Hepatocyte (in vitro differentiated cells): ENCODE measurements at regions not wholly inside any gene's neighbourhood (a gene's known extent, or its start where the extent isn't known, plus 50 kb on each side); places are given as distances from the start of the nearest gene placed in this dataset.

Experiments
- DNase-seq: peaks from one replicate; pipeline ENCODE4 v3.0.0-alpha.2; 2016; ENCODE audit warnings: low spot score
- H2AFZ ChIP-seq: fragments of 200-600 bp; sonication (generic); 2 replicates; pipeline ENCODE4 v1.6.0; 2016; ENCODE audit warnings: antibody characterized with exemption, mild to moderate bottlenecking
- H3K27ac ChIP-seq: fragments of 200-600 bp; sonication (generic); 2 replicates; pipeline ENCODE4 v1.5.1; 2016; ENCODE audit warnings: mild to moderate bottlenecking
- H3K27me3 ChIP-seq: fragments of 200-600 bp; sonication (generic); 2 replicates; pipeline ENCODE4 v1.6.1; 2016
- H3K36me3 ChIP-seq: fragments of 200-600 bp; sonication (generic); replicated peaks from 2 replicates; pipeline ENCODE4 v1.5.1; 2016; ENCODE audit warnings: low read depth; ENCODE audit not compliant: insufficient read depth
- H3K4me1 ChIP-seq: fragments of 200-600 bp; sonication (generic); 2 replicates; pipeline ENCODE4 v1.5.1; 2016; ENCODE audit warnings: mild to moderate bottlenecking, moderate library complexity; ENCODE audit not compliant: insufficient read depth
- H3K4me2 ChIP-seq: fragments of 200-600 bp; sonication (generic); 2 replicates; pipeline ENCODE4 v1.6.0; 2016
- H3K4me3 ChIP-seq: fragments of 200-600 bp; sonication (generic); 2 replicates; pipeline ENCODE4 v1.5.1; 2016; ENCODE audit warnings: mild to moderate bottlenecking
- H3K79me2 ChIP-seq: fragments of 200-600 bp; sonication (generic); 2 replicates; pipeline ENCODE4 v1.6.0; 2017; ENCODE audit warnings: mild to moderate bottlenecking
- H3K9me2 ChIP-seq: fragments of 200-600 bp; sonication (generic); replicated peaks from 2 replicates; pipeline ENCODE4 v1.6.0; 2017; ENCODE audit warnings: mild to moderate bottlenecking; ENCODE audit not compliant: insufficient read depth
- H3K9me3 ChIP-seq: fragments of 200-600 bp; sonication (generic); 2 replicates; pipeline ENCODE4 v1.5.1; 2016; ENCODE audit warnings: low read depth, mild to moderate bottlenecking
- H4K20me1 ChIP-seq: fragments of 200-600 bp; sonication (generic); 2 replicates; pipeline ENCODE4 v1.6.0; 2016; ENCODE audit warnings: mild to moderate bottlenecking; ENCODE audit not compliant: insufficient read depth, poor library complexity, severe bottlenecking
- EZH2 ChIP-seq: fragments of 200-600 bp; sonication (generic); IDR thresholded peaks from 2 replicates; pipeline ENCODE4 v1.6.1; 2016; ENCODE audit warnings: antibody characterized with exemption, mild to moderate bottlenecking, borderline replicate concordance
- EZH2phosphoT487 ChIP-seq: fragments of 200-600 bp; sonication (generic); IDR thresholded peaks from one replicate; pipeline ENCODE4 v1.6.1; 2018; ENCODE audit warnings: antibody characterized with exemption, mild to moderate bottlenecking, low read depth, moderate library complexity; ENCODE audit not compliant: unreplicated experiment, severe bottlenecking
- WGBS: methylation state at CpG from one replicate; pipeline ENCODE4 v1.1.6; 2016; ENCODE audit warnings: low lambda C conversion rate; ENCODE audit errors: missing lambda C conversion rate; 5-methylcytosine and 5-hydroxymethylcytosine counted together
- TF ChIP-seq, protein P1 (sequence below): fragments of 200-600 bp; sonication (generic); IDR thresholded peaks from 2 replicates; pipeline ENCODE4 v1.5.1; 2016; ENCODE audit warnings: antibody characterized with exemption, mild to moderate bottlenecking; ENCODE audit not compliant: poor library complexity

GRCh38 chr2:139854769-139855483 is 1074.7 kb upstream of the NXPH2 start:
- no peak overlapping the region for H2AFZ ChIP-seq
- no peak for DNase-seq
- no peaks in the 10 kb centered on the region for H3K27me3 ChIP-seq
- H3K4me2 ChIP-seq = no peak overlapping the region
- H3K79me2 ChIP-seq = no peaks in the 10 kb centered on the region
- H3K4me3 ChIP-seq = no peak overlapping the region
- H4K20me1 ChIP-seq = no peaks in the 10 kb centered on the region
- no peaks in the 10 kb centered on the region for H3K9me3 ChIP-seq
- no peaks in the 10 kb centered on the region for H3K4me1 ChIP-seq
- H3K9me2 ChIP-seq = no peaks in the 10 kb centered on the region
- no peaks in the 10 kb centered on the region for H3K36me3 ChIP-seq
- H3K27ac ChIP-seq = no peak overlapping the region
- 90% methylated on average over 3 of the region's 3 CpGs for WGBS
- TF ChIP-seq, protein P1, sequence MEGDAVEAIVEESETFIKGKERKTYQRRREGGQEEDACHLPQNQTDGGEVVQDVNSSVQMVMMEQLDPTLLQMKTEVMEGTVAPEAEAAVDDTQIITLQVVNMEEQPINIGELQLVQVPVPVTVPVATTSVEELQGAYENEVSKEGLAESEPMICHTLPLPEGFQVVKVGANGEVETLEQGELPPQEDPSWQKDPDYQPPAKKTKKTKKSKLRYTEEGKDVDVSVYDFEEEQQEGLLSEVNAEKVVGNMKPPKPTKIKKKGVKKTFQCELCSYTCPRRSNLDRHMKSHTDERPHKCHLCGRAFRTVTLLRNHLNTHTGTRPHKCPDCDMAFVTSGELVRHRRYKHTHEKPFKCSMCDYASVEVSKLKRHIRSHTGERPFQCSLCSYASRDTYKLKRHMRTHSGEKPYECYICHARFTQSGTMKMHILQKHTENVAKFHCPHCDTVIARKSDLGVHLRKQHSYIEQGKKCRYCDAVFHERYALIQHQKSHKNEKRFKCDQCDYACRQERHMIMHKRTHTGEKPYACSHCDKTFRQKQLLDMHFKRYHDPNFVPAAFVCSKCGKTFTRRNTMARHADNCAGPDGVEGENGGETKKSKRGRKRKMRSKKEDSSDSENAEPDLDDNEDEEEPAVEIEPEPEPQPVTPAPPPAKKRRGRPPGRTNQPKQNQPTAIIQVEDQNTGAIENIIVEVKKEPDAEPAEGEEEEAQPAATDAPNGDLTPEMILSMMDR = no peak
- no peak for TF ChIP-seq EZH2
- TF ChIP-seq EZH2phosphoT487 = no peak

- H3K27ac ChIP-seq = no peak overlapping the region
- no peak overlapping the region for H2AFZ ChIP-seq
These were observed 1070.2 kb upstream of the NXPH2 start for GRCh38 chr2:139850254-139850890.

DNA sequence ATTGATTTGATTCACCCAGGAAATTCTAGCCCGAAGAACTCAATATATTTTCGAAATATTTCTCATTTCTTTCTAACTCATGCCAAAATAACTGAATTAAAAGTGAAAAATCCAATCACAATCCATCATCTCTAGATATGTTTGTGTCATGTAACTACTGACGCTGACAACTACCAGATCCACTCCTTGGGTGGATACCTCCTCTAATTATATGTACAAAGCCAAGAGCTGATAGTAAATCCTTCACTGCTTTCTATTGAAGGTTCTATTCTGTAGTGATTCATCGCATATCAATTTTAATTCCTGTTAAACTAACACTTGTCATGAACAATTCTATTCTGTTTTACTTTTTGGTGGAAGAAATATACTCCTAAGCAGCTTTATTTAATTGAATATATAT is 1056.6 kb upstream of the NXPH2 start:
- H3K9me2 ChIP-seq = no peaks in the 10 kb centered on the region
- no peaks in the 10 kb centered on the region for H3K79me2 ChIP-seq
- no peak for TF ChIP-seq EZH2phosphoT487
- no peak for TF ChIP-seq EZH2
- TF ChIP-seq, protein P1 = no peak
- no peaks in the 10 kb centered on the region for H4K20me1 ChIP-seq
- no peak overlapping the region for H3K27ac ChIP-seq
- no peaks in the 10 kb centered on the region for H3K9me3 ChIP-seq
- H3K4me1 ChIP-seq = no peaks in the 10 kb centered on the region
- H3K4me2 ChIP-seq = no peak overlapping the region
- H3K27me3 ChIP-seq = no peaks in the 10 kb centered on the region
- H2AFZ ChIP-seq = no peak overlapping the region
- WGBS = 86% methylated on average over 4 of the region's 4 CpGs
- no peak for DNase-seq
- H3K4me3 ChIP-seq = no peak overlapping the region
- H3K36me3 ChIP-seq = no peaks in the 10 kb centered on the region

More at GRCh38 chr2:139850254-139850890, 1070.2 kb upstream of the NXPH2 start:
- Histone ChIP-seq H3K4me2 (no peak overlapping the region), H3K36me3 (no peaks in the 10 kb centered on the region), H3K79me2 (no peaks in the 10 kb centered on the region), H3K9me2 (no peaks in the 10 kb centered on the region), H3K27me3 (no peaks in the 10 kb centered on the region), H3K4me3 (no peak overlapping the region), H3K4me1 (no peaks in the 10 kb centered on the region), H3K9me3 (no peaks in the 10 kb centered on the region), H4K20me1 (no peaks in the 10 kb centered on the region)
- TF ChIP-seq, protein P1 = no peak
- TF ChIP-seq EZH2 = no peak
- no peak for TF ChIP-seq EZH2phosphoT487
- DNase-seq = no peak
- 90% methylated on average over 1 of the region's 1 CpG for WGBS
